Lower leg skin (tissue), 3 donors: ENCODE measurements at regions not wholly inside any gene's neighbourhood (a gene's known extent, or its start where the extent isn't known, plus 50 kb on each side); places are given as distances from the start of the nearest gene placed in this dataset.

Experiments
- POLR2A ChIP-seq, 2 donors: fragments of 450-650 bp; IDR thresholded peaks; one replicate each; pipeline ENCODE4 v1.6.1; 2016 to 2017; ENCODE audit warnings: antibody characterized with exemption in 2 of 2, mild to moderate bottlenecking in 1 of 2, moderate library complexity in 1 of 2
- TF ChIP-seq, protein P1 (sequence below), 3 donors: fragments of 450-650 bp; IDR thresholded peaks; one replicate each; pipeline ENCODE4 v1.5.1; 2016; ENCODE audit warnings: antibody characterized with exemption in 3 of 3, mild to moderate bottlenecking in 3 of 3, moderate library complexity in 2 of 3

- TF ChIP-seq, protein P1, sequence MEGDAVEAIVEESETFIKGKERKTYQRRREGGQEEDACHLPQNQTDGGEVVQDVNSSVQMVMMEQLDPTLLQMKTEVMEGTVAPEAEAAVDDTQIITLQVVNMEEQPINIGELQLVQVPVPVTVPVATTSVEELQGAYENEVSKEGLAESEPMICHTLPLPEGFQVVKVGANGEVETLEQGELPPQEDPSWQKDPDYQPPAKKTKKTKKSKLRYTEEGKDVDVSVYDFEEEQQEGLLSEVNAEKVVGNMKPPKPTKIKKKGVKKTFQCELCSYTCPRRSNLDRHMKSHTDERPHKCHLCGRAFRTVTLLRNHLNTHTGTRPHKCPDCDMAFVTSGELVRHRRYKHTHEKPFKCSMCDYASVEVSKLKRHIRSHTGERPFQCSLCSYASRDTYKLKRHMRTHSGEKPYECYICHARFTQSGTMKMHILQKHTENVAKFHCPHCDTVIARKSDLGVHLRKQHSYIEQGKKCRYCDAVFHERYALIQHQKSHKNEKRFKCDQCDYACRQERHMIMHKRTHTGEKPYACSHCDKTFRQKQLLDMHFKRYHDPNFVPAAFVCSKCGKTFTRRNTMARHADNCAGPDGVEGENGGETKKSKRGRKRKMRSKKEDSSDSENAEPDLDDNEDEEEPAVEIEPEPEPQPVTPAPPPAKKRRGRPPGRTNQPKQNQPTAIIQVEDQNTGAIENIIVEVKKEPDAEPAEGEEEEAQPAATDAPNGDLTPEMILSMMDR (IDR thresholded peaks at IDR 0.05), result no peak
- TF ChIP-seq POLR2A (IDR thresholded peaks at IDR 0.05), result no peak
Observed at GRCh38 chr21:41112740-41113692, 54.9 kb upstream of the BACE2 start.
